Endothelial cell (in vitro differentiated cells): ENCODE measurements at regions not wholly inside any gene's neighbourhood (a gene's known extent, or its start where the extent isn't known, plus 50 kb on each side); places are given as distances from the start of the nearest gene placed in this dataset.

ENCODE experiments used
- DNase-seq: peaks from one replicate; pipeline ENCODE4 v3.0.0; 2021; ENCODE audit warnings: low spot score
- H3K27ac Mint-ChIP-seq: one replicate; pipeline ENCODE4 v1.8.0; 2021; ENCODE audit warnings: mixed read lengths, inconsistent platforms; ENCODE audit not compliant: unreplicated experiment
- H3K27me3 Mint-ChIP-seq: one replicate; pipeline ENCODE4 v1.8.0; 2021; ENCODE audit warnings: mild to moderate bottlenecking, moderate library complexity, mixed read lengths, inconsistent platforms; ENCODE audit not compliant: unreplicated experiment
- H3K36me3 Mint-ChIP-seq: one replicate; pipeline ENCODE4 v1.8.0; 2021; ENCODE audit warnings: mild to moderate bottlenecking, low read depth, mixed read lengths, inconsistent platforms; ENCODE audit not compliant: unreplicated experiment
- H3K4me1 Mint-ChIP-seq: one replicate; pipeline ENCODE4 v1.8.0; 2021; ENCODE audit warnings: mild to moderate bottlenecking, mixed read lengths, inconsistent platforms; ENCODE audit not compliant: unreplicated experiment
- H3K4me3 Mint-ChIP-seq: one replicate; pipeline ENCODE4 v1.8.0; 2021; ENCODE audit warnings: mild to moderate bottlenecking, mixed read lengths, inconsistent platforms; ENCODE audit not compliant: unreplicated experiment
- H3K9me3 Mint-ChIP-seq: one replicate; pipeline ENCODE4 v1.8.0; 2021; ENCODE audit warnings: mixed read lengths, inconsistent platforms; ENCODE audit not compliant: unreplicated experiment
- TF ChIP-seq, protein P1 (sequence below): fragments of 200-600 bp; sonication (generic); IDR thresholded peaks from one replicate; pipeline ENCODE4 v1.5.0; 2021; ENCODE audit warnings: antibody characterized with exemption; ENCODE audit not compliant: unreplicated experiment

GRCh38 chr4:64776820-64777219 lies 367.6 kb upstream of the TECRL start:
- no peak overlapping the region for H3K27ac Mint-ChIP-seq
- H3K4me3 Mint-ChIP-seq, result no peak overlapping the region
- DNase-seq, result no peak
- H3K4me1 Mint-ChIP-seq, result no peaks in the 10 kb centered on the region
- no peaks in the 10 kb centered on the region for H3K27me3 Mint-ChIP-seq
- TF ChIP-seq, protein P1, sequence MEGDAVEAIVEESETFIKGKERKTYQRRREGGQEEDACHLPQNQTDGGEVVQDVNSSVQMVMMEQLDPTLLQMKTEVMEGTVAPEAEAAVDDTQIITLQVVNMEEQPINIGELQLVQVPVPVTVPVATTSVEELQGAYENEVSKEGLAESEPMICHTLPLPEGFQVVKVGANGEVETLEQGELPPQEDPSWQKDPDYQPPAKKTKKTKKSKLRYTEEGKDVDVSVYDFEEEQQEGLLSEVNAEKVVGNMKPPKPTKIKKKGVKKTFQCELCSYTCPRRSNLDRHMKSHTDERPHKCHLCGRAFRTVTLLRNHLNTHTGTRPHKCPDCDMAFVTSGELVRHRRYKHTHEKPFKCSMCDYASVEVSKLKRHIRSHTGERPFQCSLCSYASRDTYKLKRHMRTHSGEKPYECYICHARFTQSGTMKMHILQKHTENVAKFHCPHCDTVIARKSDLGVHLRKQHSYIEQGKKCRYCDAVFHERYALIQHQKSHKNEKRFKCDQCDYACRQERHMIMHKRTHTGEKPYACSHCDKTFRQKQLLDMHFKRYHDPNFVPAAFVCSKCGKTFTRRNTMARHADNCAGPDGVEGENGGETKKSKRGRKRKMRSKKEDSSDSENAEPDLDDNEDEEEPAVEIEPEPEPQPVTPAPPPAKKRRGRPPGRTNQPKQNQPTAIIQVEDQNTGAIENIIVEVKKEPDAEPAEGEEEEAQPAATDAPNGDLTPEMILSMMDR, result no peak
- H3K9me3 Mint-ChIP-seq, result no peaks in the 10 kb centered on the region
- no peaks in the 10 kb centered on the region for H3K36me3 Mint-ChIP-seq

- no peaks in the 10 kb centered on the region for H3K36me3 Mint-ChIP-seq
- H3K4me3 Mint-ChIP-seq, result no peak overlapping the region
- H3K9me3 Mint-ChIP-seq, result no peaks in the 10 kb centered on the region
- no peaks in the 10 kb centered on the region for H3K4me1 Mint-ChIP-seq
- H3K27me3 Mint-ChIP-seq, result no peaks in the 10 kb centered on the region
- no peak overlapping the region for H3K27ac Mint-ChIP-seq
- TF ChIP-seq, protein P1, result no peak
- DNase-seq, result no peak
These were observed 365.4 kb upstream of the TECRL start for GRCh38 chr4:64774626-64775025.

DNA sequence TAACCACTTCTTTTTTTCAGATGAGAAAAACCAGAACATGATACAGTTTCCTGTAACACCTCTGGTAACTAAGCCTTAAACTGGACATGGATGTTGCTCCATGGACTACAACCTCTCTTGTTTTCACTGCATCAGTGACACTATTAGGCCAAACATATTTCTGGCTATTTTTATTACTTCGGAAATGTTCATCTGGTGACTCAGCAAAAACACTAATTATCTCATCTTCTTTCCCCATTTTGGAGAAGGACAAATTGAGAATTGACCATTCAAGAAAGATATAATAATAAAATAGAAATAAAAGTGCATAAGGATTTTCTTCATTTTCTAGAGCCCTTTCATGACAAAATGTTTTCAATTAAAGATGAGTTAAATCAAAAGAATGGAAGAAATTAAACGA lies 361.9 kb upstream of the TECRL start:
- no peak for DNase-seq
- Mint-ChIP-seq H3K9me3 (no peaks in the 10 kb centered on the region), H3K4me3 (no peak overlapping the region), H3K27me3 (no peaks in the 10 kb centered on the region), H3K36me3 (no peaks in the 10 kb centered on the region), H3K27ac (no peak overlapping the region), H3K4me1 (no peaks in the 10 kb centered on the region)
- TF ChIP-seq, protein P1, result no peak

DNA sequence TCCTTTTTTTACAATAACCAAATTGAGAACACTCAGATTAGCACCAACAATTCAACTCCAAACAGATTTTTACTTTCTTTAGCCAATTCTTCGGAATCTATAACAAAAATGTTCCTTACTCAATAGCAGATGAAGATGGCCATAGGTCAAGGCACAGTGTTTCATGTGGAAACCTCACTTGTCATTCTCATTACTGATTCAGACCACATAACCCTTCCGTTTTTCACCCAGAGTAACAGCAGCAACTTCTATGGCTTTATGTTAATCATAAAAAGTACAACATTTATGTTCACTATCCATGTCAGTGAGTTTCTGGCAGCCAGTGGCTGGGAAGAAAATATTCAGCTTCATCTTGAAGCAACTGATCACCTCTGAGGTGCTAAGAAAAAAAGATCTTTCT lies 358.3 kb upstream of the TECRL start:
- H3K36me3 Mint-ChIP-seq, result no peaks in the 10 kb centered on the region
- H3K4me3 Mint-ChIP-seq, result no peak overlapping the region
- no peak overlapping the region for H3K27ac Mint-ChIP-seq
- H3K9me3 Mint-ChIP-seq, result no peaks in the 10 kb centered on the region
- no peaks in the 10 kb centered on the region for H3K27me3 Mint-ChIP-seq
- no peaks in the 10 kb centered on the region for H3K4me1 Mint-ChIP-seq
- DNase-seq, result no peak
- TF ChIP-seq, protein P1, result no peak

- Mint-ChIP-seq H3K9me3 (no peaks in the 10 kb centered on the region), H3K27ac (no peak overlapping the region), H3K27me3 (no peaks in the 10 kb centered on the region), H3K4me3 (no peak overlapping the region), H3K4me1 (no peaks in the 10 kb centered on the region), H3K36me3 (no peaks in the 10 kb centered on the region)
- no peak for DNase-seq
- TF ChIP-seq, protein P1, result no peak
These were observed 357.3 kb upstream of the TECRL start for GRCh38 chr4:64766565-64766964.
